EL (cell line): ENCODE measurements at regions not wholly inside any gene's neighbourhood (a gene's known extent, or its start where the extent isn't known, plus 50 kb on each side); places are given as distances from the start of the nearest gene placed in this dataset.
"Not testable (repeated sequence)": the region's sequence is repeated elsewhere in the genome, so short reads cannot be mapped to it uniquely, and the experiment has no call there.

ENCODE experiments used
- DNase-seq: peaks from one replicate; pipeline ENCODE4 v3.0.0-alpha.2; 2016

- DNase-seq = no peak
Observed at GRCh38 chr11:134661660-134662059, 249.6 kb upstream of the B3GAT1 start.

- DNase-seq = no peak
Observed at GRCh38 chr11:134660416-134660815, 248.4 kb upstream of the B3GAT1 start.

GRCh38 chr11:134659882-134660281 is 247.8 kb upstream of the B3GAT1 start:
- DNase-seq = no peak

- DNase-seq = no peak
Observed at GRCh38 chr11:134658481-134659225, 246.6 kb upstream of the B3GAT1 start.

- no peak for DNase-seq
Observed at GRCh38 chr11:134657631-134658030, 245.6 kb upstream of the B3GAT1 start.

GRCh38 chr11:134656861-134657540 is 245.0 kb upstream of the B3GAT1 start:
- DNase-seq = no peak

GRCh38 chr11:134656086-134656840 is 244.2 kb upstream of the B3GAT1 start:
- not testable (repeated sequence) for DNase-seq

GRCh38 chr11:134655189-134655989 is 243.3 kb upstream of the B3GAT1 start:
- DNase-seq = no peak

- no peak for DNase-seq
Observed at GRCh38 chr11:134654161-134654915, 242.3 kb upstream of the B3GAT1 start.

GRCh38 chr11:134652586-134653255 is 240.7 kb upstream of the B3GAT1 start:
- DNase-seq = no peak

- DNase-seq = no peak
Observed at GRCh38 chr11:134647066-134647743, 235.2 kb upstream of the B3GAT1 start.

GRCh38 chr11:134646561-134646960 is 234.5 kb upstream of the B3GAT1 start:
- DNase-seq = no peak

- no peak for DNase-seq
Observed at GRCh38 chr11:134645576-134645975, 233.5 kb upstream of the B3GAT1 start.

- no peak for DNase-seq
Observed at GRCh38 chr11:134644476-134645456, 232.7 kb upstream of the B3GAT1 start.

GRCh38 chr11:134643115-134644012 is 231.3 kb upstream of the B3GAT1 start:
- no peak for DNase-seq

GRCh38 chr11:134642206-134642605 is 230.2 kb upstream of the B3GAT1 start:
- no peak for DNase-seq

- no peak for DNase-seq
Observed at GRCh38 chr11:134640971-134641968, 229.2 kb upstream of the B3GAT1 start.
